Astrocyte of the spinal cord (primary cell): ENCODE measurements at regions not wholly inside any gene's neighbourhood (a gene's known extent, or its start where the extent isn't known, plus 50 kb on each side); places are given as distances from the start of the nearest gene placed in this dataset.

Experiments used
- DNase-seq: peaks from one replicate; pipeline ENCODE4 v3.0.0; 2011; ENCODE audit warnings: low read depth, low spot score
- H3K4me3 ChIP-seq: 2 replicates; pipeline ENCODE4 v1.5.1; 2011; ENCODE audit warnings: low read depth, mild to moderate bottlenecking, low read length, moderate library complexity
- in situ Hi-C: cut with HindIII; loops from 2 replicates; pipeline ENCODE4 v1.10.0; 2017; ENCODE audit warnings: low sequenced_read_pairs
- TF ChIP-seq, protein P1 (sequence below): IDR thresholded peaks from 2 replicates; pipeline ENCODE4 v1.5.1; 2012; ENCODE audit warnings: low read depth, mild to moderate bottlenecking, low read length, inconsistent platforms

DNA sequence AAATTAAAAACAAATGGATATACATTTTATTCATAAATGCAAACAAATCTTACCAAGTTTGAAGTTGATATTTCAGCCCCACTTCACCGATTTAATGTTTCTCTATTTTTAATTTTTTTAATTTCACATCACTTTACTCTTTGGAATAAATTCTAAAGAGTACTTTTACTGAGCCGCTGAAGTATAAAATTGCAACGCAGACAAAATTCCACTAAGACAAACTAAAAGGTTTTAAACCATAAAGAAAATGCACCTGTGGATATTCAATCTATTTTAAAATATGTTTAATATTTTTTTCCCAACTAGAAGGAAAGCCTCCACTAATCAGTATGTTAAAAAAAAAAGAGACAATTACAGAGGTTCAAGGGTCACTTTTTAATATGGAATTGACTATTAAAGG, 1073.9 kb upstream of the CRIM1 start:
- in situ Hi-C loops: no loop called here
- TF ChIP-seq, protein P1, sequence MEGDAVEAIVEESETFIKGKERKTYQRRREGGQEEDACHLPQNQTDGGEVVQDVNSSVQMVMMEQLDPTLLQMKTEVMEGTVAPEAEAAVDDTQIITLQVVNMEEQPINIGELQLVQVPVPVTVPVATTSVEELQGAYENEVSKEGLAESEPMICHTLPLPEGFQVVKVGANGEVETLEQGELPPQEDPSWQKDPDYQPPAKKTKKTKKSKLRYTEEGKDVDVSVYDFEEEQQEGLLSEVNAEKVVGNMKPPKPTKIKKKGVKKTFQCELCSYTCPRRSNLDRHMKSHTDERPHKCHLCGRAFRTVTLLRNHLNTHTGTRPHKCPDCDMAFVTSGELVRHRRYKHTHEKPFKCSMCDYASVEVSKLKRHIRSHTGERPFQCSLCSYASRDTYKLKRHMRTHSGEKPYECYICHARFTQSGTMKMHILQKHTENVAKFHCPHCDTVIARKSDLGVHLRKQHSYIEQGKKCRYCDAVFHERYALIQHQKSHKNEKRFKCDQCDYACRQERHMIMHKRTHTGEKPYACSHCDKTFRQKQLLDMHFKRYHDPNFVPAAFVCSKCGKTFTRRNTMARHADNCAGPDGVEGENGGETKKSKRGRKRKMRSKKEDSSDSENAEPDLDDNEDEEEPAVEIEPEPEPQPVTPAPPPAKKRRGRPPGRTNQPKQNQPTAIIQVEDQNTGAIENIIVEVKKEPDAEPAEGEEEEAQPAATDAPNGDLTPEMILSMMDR: no peak

DNA sequence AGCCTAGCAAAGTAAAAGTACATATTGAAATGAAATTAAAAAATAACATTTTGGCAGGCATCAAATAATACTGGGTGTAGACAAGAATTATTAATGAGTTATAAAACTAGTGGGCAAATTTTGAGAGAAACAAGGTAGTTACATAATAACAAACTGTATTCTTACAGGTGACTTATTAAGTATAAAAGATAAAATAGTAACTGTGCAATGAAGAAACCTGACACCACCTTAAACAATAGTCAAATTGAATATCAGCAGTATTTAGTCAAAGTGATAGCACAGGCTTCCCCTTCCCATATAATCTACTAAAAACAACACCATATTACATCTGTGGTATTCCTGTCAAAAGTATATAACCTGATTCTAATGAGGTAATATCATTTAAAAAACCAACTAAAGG, 1099.8 kb upstream of the CRIM1 start:
- in situ Hi-C loops: no loop called here
- no peak for DNase-seq
- TF ChIP-seq, protein P1: no peak
- no peak overlapping the region for H3K4me3 ChIP-seq

More for the DNA sequence above, 1073.9 kb upstream of the CRIM1 start:
- H3K4me3 ChIP-seq: no peak overlapping the region
- DNase-seq: no peak

DNA sequence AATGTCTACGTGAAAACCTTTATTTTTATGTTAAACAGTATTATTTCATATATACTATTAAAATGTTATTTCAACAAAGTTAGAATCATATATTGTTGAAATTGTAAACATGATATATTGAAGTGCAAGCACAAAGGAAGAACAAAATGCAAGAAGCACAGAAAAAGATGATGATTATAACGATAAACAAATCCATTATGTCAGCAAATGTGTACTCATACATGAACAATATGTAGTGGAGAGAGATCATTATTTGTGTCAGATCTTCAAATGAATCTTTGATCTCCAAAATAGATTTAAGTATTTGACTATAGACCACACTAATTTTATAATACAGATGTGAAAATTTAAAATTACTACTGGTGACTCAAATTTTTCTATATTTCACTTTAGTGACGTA, 1104.4 kb upstream of the CRIM1 start:
- TF ChIP-seq, protein P1: no peak
- H3K4me3 ChIP-seq: no peak overlapping the region
- no peak for DNase-seq
- in situ Hi-C loops: no loop called here

DNA sequence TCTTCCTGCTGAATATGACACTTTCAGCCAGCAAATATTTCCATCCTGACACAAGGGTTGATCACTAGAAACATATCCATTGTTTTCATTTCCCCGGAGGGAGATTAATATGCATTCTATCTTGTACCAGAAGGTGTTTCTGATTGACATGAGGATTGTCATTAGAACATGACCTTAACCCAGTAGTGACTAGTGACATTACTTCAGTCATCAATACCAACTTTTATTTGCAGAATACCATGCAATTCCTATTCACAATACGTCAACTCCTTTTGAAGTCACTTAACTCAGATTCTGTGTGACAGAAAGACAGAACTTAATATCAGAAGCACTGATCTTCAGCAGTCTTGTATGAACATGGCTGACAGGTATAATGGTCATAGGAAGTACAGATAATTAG, 1108.9 kb upstream of the CRIM1 start:
- in situ Hi-C loops: no loop called here
- TF ChIP-seq, protein P1: no peak
- no peak for DNase-seq
- H3K4me3 ChIP-seq: no peak overlapping the region

DNA sequence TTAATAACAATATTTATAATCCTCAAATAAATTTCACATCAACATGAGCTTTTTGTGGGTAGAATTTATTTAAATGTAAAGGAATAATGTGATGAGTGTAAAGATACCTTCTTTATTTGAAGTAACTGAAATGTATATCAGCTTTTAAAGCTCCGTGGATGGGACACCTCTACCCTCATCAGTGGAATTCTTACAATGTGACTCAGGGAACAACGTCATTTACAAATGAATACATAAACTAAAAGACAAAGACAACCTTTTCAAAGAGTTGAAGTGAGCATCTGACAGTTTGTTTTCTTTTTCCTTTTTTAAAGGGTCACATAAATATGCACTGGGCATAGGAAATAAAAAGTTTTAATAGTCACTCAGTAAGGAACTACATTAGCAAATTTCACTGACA, 1127.0 kb upstream of the CRIM1 start:
- TF ChIP-seq, protein P1: no peak
- in situ Hi-C loops: no loop called here
- DNase-seq: no peak
- no peak overlapping the region for H3K4me3 ChIP-seq

DNA sequence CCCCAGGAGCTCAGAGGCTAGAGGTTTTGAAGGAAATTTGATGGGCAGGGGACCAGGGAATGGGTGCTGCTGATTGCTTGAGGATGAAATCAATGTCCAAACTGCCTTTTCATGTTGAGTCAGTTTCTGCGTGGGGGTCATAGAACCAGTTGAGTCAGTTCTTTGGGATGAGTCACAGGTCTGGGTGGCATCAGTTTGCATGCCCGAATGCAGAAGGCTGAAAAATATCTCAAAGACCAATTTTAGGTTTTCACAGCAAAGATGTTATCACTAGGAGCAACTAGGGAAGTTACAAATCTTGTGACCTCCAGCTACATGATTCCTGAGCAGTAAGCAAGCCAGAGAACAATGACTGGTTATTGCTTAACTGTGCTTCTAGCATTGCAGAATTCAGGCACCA, 1135.1 kb upstream of the CRIM1 start:
- in situ Hi-C loops: no loop called here

More for the DNA sequence above, 1135.1 kb upstream of the CRIM1 start:
- DNase-seq: no peak
- TF ChIP-seq, protein P1: no peak
- no peak overlapping the region for H3K4me3 ChIP-seq
